NT2/D1 (cell line): ENCODE measurements at regions not wholly inside any gene's neighbourhood (a gene's known extent, or its start where the extent isn't known, plus 50 kb on each side); places are given as distances from the start of the nearest gene placed in this dataset.

Experiments used
- DNase-seq: peaks from one replicate; pipeline ENCODE4 v3.0.0-alpha.2; 2011; ENCODE audit warnings: low read depth, low spot score
- H3K27me3 ChIP-seq: 2 replicates; pipeline ENCODE4 v1.6.0; 2011; ENCODE audit warnings: mild to moderate bottlenecking; ENCODE audit not compliant: insufficient read length, insufficient read depth
- H3K36me3 ChIP-seq: 2 replicates; pipeline ENCODE4 v1.6.1; 2011; ENCODE audit warnings: mild to moderate bottlenecking, low read length, mixed read lengths; ENCODE audit not compliant: insufficient read depth, insufficient read length
- H3K4me1 ChIP-seq: 2 replicates; pipeline ENCODE4 v1.5.1; 2011; ENCODE audit not compliant: insufficient read depth, insufficient read length
- H3K4me3 ChIP-seq: 2 replicates; pipeline ENCODE4 v1.5.1; 2011; ENCODE audit warnings: low read depth; ENCODE audit not compliant: insufficient read length
- H3K9ac ChIP-seq: 2 replicates; pipeline ENCODE4 v1.6.0; 2011; ENCODE audit warnings: low read depth; ENCODE audit not compliant: insufficient read length
- H3K9me3 ChIP-seq: 2 replicates; pipeline ENCODE4 v1.5.1; 2011; ENCODE audit warnings: mild to moderate bottlenecking, low read length; ENCODE audit not compliant: insufficient read depth
- SUZ12 ChIP-seq: IDR thresholded peaks from 2 replicates; pipeline ENCODE4 v1.6.1; 2011; ENCODE audit not compliant: insufficient read length, insufficient read depth; ENCODE audit errors: extremely low read depth
- YY1 ChIP-seq: IDR thresholded peaks from 2 replicates; pipeline ENCODE4 v1.6.1; 2011; ENCODE audit not compliant: insufficient read length, insufficient read depth
- ZNF274 ChIP-seq: IDR thresholded peaks from 2 replicates; pipeline ENCODE4 v1.6.1; 2011; ENCODE audit warnings: mild to moderate bottlenecking, low read depth, low read length

DNA sequence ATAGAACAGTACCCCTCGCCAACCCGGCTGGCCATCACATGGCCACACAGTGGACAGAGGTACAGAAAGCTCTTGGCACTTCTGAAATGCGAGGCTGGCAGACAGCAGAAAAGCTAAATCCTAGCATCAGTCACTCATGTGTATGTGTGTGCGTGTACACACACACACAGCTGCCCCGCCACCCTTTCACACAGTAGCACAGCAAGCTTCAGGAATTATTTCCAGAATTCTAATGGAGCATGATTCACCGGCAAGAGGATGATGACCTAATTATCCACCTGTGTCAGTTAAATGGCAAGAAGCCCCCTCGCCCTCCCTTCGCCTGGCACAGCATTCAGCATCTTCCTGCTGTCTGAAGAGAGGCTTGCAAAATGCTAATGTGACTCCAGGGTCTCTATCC lies 336.0 kb downstream of the SHANK2 start:
- peaks cover 5% of the 10 kb centered on the region for H3K9me3 ChIP-seq
- no peak for DNase-seq
- no peak overlapping the region for H3K9ac ChIP-seq
- H3K4me1 ChIP-seq = peaks cover 3% of the 10 kb centered on the region
- TF ChIP-seq SUZ12 (no peak), YY1 (no peak), ZNF274 (no peak)
- no peak overlapping the region for H3K4me3 ChIP-seq
- no peaks in the 10 kb centered on the region for H3K36me3 ChIP-seq
- H3K27me3 ChIP-seq = no peaks in the 10 kb centered on the region

DNA sequence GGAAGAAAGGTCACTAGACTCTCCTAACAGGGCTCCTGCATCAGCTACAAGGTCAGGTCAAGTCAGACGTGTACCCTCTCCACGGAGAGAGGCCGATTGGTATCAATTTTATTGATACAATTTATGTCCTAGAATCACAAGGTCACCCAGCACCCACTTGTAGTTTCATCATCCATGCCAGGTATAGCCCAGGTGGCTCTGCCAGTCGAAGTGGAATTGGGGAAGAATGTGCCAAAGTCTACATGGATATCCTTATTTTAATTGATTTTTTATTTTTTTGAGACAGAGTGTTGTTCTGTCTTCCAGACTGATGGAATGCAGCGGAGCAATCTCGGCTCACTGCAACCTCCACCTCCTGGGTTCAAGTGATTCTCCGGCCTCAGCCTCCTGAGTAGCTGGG lies 334.1 kb downstream of the SHANK2 start:
- Histone ChIP-seq H3K9me3 (peaks cover 17% of the 10 kb centered on the region), H3K4me1 (peaks cover 3% of the 10 kb centered on the region), H3K4me3 (no peak overlapping the region), H3K9ac (no peak overlapping the region), H3K36me3 (no peaks in the 10 kb centered on the region), H3K27me3 (no peaks in the 10 kb centered on the region)
- no peak for DNase-seq
- TF ChIP-seq ZNF274 = no peak

DNA sequence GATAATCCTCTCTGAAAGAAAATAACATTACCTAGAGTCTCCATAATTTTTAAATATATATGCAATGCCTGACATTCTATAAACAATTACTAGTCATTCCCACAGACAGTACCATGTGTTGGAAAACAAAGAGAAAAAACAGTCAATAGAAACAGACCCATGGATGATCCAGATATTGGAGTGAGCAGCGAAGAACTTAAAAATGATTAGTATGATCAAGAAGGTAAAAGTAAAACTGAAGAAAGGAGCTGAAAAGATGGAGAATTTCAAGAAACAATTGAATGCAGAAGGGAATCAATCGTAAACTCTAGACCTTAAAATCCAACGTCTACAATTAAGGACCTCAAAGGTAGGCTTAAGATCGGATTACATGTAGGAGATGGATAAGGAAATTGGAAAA lies 330.6 kb downstream of the SHANK2 start:
- TF ChIP-seq YY1 (no peak), ZNF274 (no peak), SUZ12 (no peak)
- Histone ChIP-seq H3K36me3 (no peaks in the 10 kb centered on the region), H3K4me1 (no peaks in the 10 kb centered on the region), H3K4me3 (no peak overlapping the region), H3K9ac (no peak overlapping the region), H3K27me3 (no peaks in the 10 kb centered on the region), H3K9me3 (peaks cover 17% of the 10 kb centered on the region)
- no peak for DNase-seq

DNA sequence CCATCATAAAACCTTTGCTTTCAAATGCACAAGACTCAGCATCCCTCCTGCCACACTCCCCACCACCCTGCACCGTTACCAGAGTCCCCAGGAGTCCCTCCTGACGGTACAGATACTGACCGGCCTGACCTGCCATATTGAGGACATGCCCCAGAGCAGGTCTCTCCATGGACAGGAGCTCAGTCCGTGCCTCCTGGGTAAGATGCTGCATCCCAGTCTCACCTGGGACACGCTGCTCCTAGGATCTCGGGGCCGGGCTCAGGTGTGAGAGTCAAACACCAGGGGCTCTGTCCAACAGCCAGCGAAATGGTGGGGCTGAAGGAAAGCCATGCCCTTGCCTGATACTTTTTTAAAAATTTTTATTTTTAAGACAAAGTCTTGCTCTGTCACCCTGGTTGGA lies 328.3 kb downstream of the SHANK2 start:
- no peak overlapping the region for H3K9ac ChIP-seq
- DNase-seq = no peak
- no peaks in the 10 kb centered on the region for H3K4me1 ChIP-seq
- H3K4me3 ChIP-seq = no peak overlapping the region
- no peaks in the 10 kb centered on the region for H3K36me3 ChIP-seq
- no peaks in the 10 kb centered on the region for H3K27me3 ChIP-seq
- no peak for TF ChIP-seq YY1
- no peak for TF ChIP-seq ZNF274
- TF ChIP-seq SUZ12 = no peak
- peaks cover 17% of the 10 kb centered on the region for H3K9me3 ChIP-seq

DNA sequence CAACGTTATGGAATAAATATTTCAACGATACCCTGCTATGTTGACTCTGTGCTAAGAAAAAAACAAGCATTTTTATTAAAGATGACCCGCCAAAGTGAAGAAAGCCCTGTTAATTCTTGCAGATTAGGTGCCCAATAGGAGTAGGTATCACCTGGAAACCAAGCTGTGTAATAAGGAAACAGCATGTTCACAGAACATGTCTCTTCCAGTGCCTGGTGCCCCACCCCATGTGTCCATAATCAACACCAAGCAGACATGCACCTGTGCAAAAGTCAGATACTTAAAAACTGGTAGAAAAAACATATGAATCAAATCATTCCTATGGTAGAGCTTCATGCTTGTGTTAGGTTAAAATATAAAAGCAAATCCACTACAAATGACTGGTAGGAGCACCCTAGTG lies 327.1 kb downstream of the SHANK2 start:
- no peak overlapping the region for H3K9ac ChIP-seq
- no peak overlapping the region for H3K4me3 ChIP-seq
- no peaks in the 10 kb centered on the region for H3K4me1 ChIP-seq
- H3K9me3 ChIP-seq = peaks cover 20% of the 10 kb centered on the region
- DNase-seq = no peak
- TF ChIP-seq ZNF274 = no peak
- TF ChIP-seq YY1 = no peak
- TF ChIP-seq SUZ12 = no peak
- H3K27me3 ChIP-seq = no peaks in the 10 kb centered on the region
- no peaks in the 10 kb centered on the region for H3K36me3 ChIP-seq

DNA sequence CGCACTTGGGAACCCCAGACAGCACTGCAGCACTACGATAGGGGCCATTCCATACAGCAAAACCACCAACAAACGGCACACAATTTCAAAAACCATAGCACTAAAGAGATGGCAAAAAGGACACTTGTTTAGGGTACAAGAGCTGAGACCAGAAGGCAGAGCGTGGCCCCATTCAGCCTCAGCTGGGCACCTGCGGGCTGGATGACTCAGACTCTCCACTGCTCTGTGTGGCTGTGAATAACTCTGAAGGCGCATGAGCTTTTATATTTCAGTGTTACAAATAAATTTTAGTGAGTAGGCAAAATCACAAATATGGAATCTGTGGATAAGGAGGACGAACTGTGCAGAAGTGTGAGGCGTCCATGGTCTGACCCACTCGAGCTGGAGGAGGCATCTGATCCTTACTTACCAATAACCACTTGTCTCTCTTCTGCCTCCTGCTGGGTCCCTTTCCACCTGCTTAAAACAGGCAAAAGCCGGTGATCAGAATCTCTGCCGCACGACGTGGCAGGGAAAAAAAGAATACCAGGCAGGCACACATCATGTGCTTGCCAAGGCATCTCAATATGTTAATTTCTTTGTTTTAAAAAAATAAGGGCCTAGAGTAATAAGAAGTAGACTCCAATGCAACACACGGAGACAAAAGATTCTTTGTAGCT lies 325.7 kb downstream of the SHANK2 start:
- no peak overlapping the region for H3K9ac ChIP-seq
- no peaks in the 10 kb centered on the region for H3K27me3 ChIP-seq
- TF ChIP-seq YY1 = no peak
- TF ChIP-seq ZNF274 = no peak
- no peak for TF ChIP-seq SUZ12
- H3K36me3 ChIP-seq = no peaks in the 10 kb centered on the region
- no peaks in the 10 kb centered on the region for H3K4me1 ChIP-seq
- H3K4me3 ChIP-seq = no peak overlapping the region
- DNase-seq = no peak
- H3K9me3 ChIP-seq = peaks cover 15% of the 10 kb centered on the region

DNA sequence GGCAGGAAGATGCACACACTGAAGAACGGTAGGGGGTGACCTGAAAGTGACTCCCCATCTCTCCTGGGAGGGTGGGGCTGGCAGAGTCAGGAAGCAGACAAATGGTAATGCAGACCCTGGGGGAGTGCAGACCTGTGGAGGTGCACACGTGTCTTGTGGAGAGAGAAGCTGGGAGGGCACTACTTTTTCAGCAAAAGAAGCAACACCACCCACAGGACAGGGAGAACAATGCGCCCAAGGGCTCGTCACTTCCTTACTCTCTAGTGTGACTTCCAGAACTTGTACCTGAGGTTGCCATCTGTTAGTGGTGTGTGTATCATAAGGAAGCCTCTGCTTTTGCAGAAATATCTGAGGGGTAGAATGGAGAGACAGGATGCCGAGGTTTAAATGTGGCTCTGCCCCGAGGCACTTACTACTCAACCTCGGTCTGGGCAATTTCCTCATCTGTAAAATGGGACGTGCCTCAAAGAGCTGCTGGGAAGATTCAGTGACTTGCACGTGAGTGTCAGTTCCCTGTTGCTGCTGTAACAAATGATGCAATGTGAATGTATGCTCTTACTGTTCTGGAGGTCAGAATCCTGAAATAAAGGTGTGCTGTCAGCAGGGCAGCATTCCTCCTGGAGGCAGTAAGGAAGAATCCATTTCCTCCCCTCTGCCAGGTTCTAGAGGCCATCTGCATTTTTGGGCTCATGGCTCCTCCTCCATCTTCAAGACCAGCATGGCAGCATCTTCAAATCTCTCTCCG lies 323.4 kb downstream of the SHANK2 start:
- TF ChIP-seq ZNF274 (no peak), YY1 (no peak), SUZ12 (no peak)
- H3K4me1 ChIP-seq = no peaks in the 10 kb centered on the region
- DNase-seq = no peak
- H3K4me3 ChIP-seq = no peak overlapping the region
- no peaks in the 10 kb centered on the region for H3K27me3 ChIP-seq
- H3K9ac ChIP-seq = no peak overlapping the region
- H3K9me3 ChIP-seq = peaks cover 6% of the 10 kb centered on the region; the same call in 1 of the 2 replicates
- H3K36me3 ChIP-seq = no peaks in the 10 kb centered on the region
